Stimulated activated CD4-positive, alpha-beta T cell treated with anti-CD3 and anti-CD28 coated beads, Interleukin-4, amount 100 ng/mL, for 4 hours (primary cell): ENCODE measurements at regions not wholly inside any gene's neighbourhood (a gene's known extent, or its start where the extent isn't known, plus 50 kb on each side); places are given as distances from the start of the nearest gene placed in this dataset.

Source experiments
- DNase-seq, 2 experiments: peaks; one replicate each; pipeline ENCODE4 v3.0.0-alpha.2; 2020

GRCh38 chr15:39365873-39366272, 215.0 kb upstream of the THBS1 start:
- no peak for DNase-seq

- DNase-seq: no peak
These were observed 213.3 kb upstream of the THBS1 start for GRCh38 chr15:39367596-39367995.

GRCh38 chr15:39369768-39370167, 211.1 kb upstream of the THBS1 start:
- DNase-seq: no peak

- no peak for DNase-seq
These were observed 204.4 kb upstream of the THBS1 start for GRCh38 chr15:39376371-39376909.

- no peak for DNase-seq
These were observed 199.4 kb upstream of the THBS1 start for GRCh38 chr15:39381517-39381916.

GRCh38 chr15:39388118-39388517, 192.8 kb upstream of the THBS1 start:
- no peak for DNase-seq

GRCh38 chr15:39391230-39391629, 189.6 kb upstream of the THBS1 start:
- no peak for DNase-seq

GRCh38 chr15:39392469-39393047, 188.3 kb upstream of the THBS1 start:
- DNase-seq: no peak

- no peak for DNase-seq
These were observed 187.1 kb upstream of the THBS1 start for GRCh38 chr15:39393575-39394335.

GRCh38 chr15:39394496-39394895, 186.4 kb upstream of the THBS1 start:
- no peak for DNase-seq

GRCh38 chr15:39396979-39397615, 183.8 kb upstream of the THBS1 start:
- DNase-seq: no peak

GRCh38 chr15:39397883-39398282, 183.0 kb upstream of the THBS1 start:
- no peak for DNase-seq

- DNase-seq: no peak
These were observed 181.3 kb upstream of the THBS1 start for GRCh38 chr15:39399600-39399999.

GRCh38 chr15:39400002-39400401, 180.9 kb upstream of the THBS1 start:
- DNase-seq: no peak

GRCh38 chr15:39400821-39401550, 179.9 kb upstream of the THBS1 start:
- DNase-seq: no peak

- DNase-seq: no peak
These were observed 177.2 kb upstream of the THBS1 start for GRCh38 chr15:39403640-39404117.

- no peak for DNase-seq
These were observed 176.1 kb upstream of the THBS1 start for GRCh38 chr15:39404767-39405181.

- DNase-seq: no peak
These were observed 174.4 kb upstream of the THBS1 start for GRCh38 chr15:39406485-39406884.

- DNase-seq: no peak
These were observed 173.8 kb upstream of the THBS1 start for GRCh38 chr15:39407116-39407515.

- DNase-seq: no peak
These were observed 170.9 kb upstream of the THBS1 start for GRCh38 chr15:39409876-39410530.

GRCh38 chr15:39411102-39411989, 169.5 kb upstream of the THBS1 start:
- DNase-seq: no peak
